ENCODE measurements at regions not wholly inside any gene's neighbourhood (a gene's known extent, or its start where the extent isn't known, plus 50 kb on each side); places are given as distances from the start of the nearest gene placed in this dataset.

DNA sequence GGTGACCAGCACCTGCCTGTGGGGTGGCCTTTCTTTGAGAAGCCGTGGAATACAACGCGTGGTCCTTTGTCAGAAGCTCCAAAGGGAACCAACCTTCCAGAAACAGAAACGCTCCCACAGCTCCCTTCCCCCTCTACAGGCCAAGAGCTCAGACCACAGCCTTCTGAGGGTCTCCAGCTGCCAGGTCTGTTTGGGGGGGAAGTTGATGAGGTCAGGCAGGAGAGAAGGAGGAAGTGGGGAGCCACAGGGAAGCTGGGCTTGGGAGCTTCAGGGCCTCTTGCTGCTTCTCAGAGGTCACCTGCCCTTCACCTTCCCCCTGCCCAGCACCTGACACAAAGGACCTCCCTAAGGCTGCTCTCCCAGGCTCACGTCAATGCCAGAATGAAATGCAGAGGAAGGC is 287.7 kb upstream of the ID2 start:
- no peak overlapping the region for H2AFZ ChIP-seq (ENCODE audit: low read depth, low read length, poor library complexity, severe bottlenecking)
- no peak for TF ChIP-seq JUND (IDR thresholded peaks at IDR 0.05)
- TF ChIP-seq POLR2A (IDR thresholded peaks at IDR 0.05; ENCODE audit: borderline replicate concordance, extremely low read depth, insufficient read depth, insufficient read length) = no peak
- no peak for TF ChIP-seq SIN3A (IDR thresholded peaks at IDR 0.05; ENCODE audit: low read depth)
- no peak for TF ChIP-seq SRF (IDR thresholded peaks at IDR 0.05; ENCODE audit: low read depth)
- H3K4me1 ChIP-seq (ENCODE audit: control insufficient read depth in 1 of 2, insufficient read depth in 2 of 2, low read length in 2 of 2) = 0 out of 4 replicates have a peak, but pooled peaks cover 0 to 3% of the 10 kb centered on the region in 2 experiments
- no peaks in the 10 kb centered on the region for H3K27me3 ChIP-seq (ENCODE audit: insufficient read depth, low read length)
- no peak overlapping the region for H3K4me2 ChIP-seq (ENCODE audit: low read length)
- H3K4me3 ChIP-seq (replicated peaks in 1 of 2; ENCODE audit: low read depth in 1 of 2, low read length in 2 of 2) = no peak overlapping the region
- intact Hi-C loops (cut with micrococcal nuclease) = no loop called here
- no peaks in the 10 kb centered on the region for H4K20me1 ChIP-seq (ENCODE audit: insufficient read depth)
- peaks cover 0 to 4% of the 10 kb centered on the region in 2 experiments; a peak in 1 of 4 replicates for H3K9me3 ChIP-seq (ENCODE audit: control insufficient read depth in 1 of 2, insufficient read depth in 1 of 2, low read depth in 1 of 2, low read length in 2 of 2)
- DNase-seq (ENCODE audit: low read depth, low spot score) (no peak), ATAC-seq (no peak)
- no peak overlapping the region for H3K9ac ChIP-seq (ENCODE audit: low read length)
- ChIA-PET POLR2A (no interaction called here), CTCF (no interaction called here), RAD21 (ENCODE audit: low non-redundant PET in 1 of 2, low total read pairs in 2 of 2, uncharacterized antibody in 2 of 2, unreplicated experiment in 2 of 2) (no interaction called here)
- no TSS peak for BruUV-seq (replicated peaks)
- H3K27ac ChIP-seq (ENCODE audit: low read depth, low read length) = no peak overlapping the region
- no peaks in the 10 kb centered on the region for H3K79me2 ChIP-seq (ENCODE audit: insufficient read depth, low read length)
- no peaks in the 10 kb centered on the region for H3K36me3 ChIP-seq (ENCODE audit: control insufficient read depth in 1 of 2, insufficient read depth in 2 of 2, low read length in 2 of 2)
- H3K9me2 ChIP-seq (ENCODE audit: insufficient read depth) = no peaks in the 10 kb centered on the region

DNA sequence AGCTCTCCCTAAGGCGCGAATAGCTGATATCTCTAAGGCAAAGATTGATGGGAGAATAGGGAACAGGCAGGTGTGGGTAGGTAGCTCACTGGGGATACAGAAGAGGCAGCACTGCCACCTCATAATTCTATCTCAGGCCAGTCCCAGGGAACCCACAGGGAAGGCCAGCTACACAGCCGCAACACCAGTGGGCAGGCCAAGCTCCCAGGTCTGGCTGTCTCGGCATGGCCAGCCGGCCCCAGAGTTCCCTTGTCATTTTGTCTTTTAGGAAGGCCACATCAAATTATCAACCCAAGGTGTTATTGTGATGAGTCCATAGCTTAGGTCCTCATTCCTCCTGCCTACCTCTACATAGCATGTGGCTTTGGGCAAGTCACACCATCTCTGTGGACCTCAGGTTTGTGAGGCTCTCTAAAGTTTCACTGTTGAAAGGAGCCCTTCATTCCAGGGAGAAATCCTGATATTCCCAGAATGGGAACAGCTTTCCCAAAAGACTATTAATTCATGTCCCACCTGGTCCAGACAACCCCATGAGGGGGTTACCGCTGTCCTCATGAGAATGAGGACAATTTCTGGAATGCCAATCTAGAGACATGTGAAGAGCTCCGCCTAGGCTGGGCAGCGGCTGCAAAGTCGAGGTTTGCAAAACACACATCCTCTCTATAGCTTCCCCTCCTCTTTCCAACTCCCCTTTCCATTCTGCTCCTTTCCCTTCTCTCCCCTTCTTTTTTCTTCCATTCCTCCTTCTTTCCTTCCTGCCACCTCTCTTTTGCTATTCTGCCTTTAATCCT is 287.1 kb upstream of the ID2 start:
- no peak overlapping the region for H3K9ac ChIP-seq (ENCODE audit: low read length)
- H3K4me3 ChIP-seq (replicated peaks in 1 of 2; ENCODE audit: low read depth in 1 of 2, low read length in 2 of 2) = no peak overlapping the region
- no peak overlapping the region for H2AFZ ChIP-seq (ENCODE audit: low read depth, low read length, poor library complexity, severe bottlenecking)
- intact Hi-C loops (cut with micrococcal nuclease) = no loop called here
- no peaks in the 10 kb centered on the region for H3K4me1 ChIP-seq (ENCODE audit: control insufficient read depth in 1 of 2, insufficient read depth in 2 of 2, low read length in 2 of 2)
- H3K9me3 ChIP-seq (ENCODE audit: control insufficient read depth in 1 of 2, insufficient read depth in 1 of 2, low read depth in 1 of 2, low read length in 2 of 2) = peaks cover 0 to 4% of the 10 kb centered on the region in 2 experiments; a peak in 1 of 4 replicates
- H3K4me2 ChIP-seq (ENCODE audit: low read length) = no peak overlapping the region
- CTCF ChIA-PET = no interaction called here
- RAD21 ChIA-PET (ENCODE audit: low non-redundant PET in 1 of 2, low total read pairs in 2 of 2, uncharacterized antibody in 2 of 2, unreplicated experiment in 2 of 2) = no interaction called here
- H3K27me3 ChIP-seq (ENCODE audit: insufficient read depth, low read length) = no peaks in the 10 kb centered on the region
- H3K9me2 ChIP-seq (ENCODE audit: insufficient read depth) = no peaks in the 10 kb centered on the region
- H3K79me2 ChIP-seq (ENCODE audit: insufficient read depth, low read length) = no peaks in the 10 kb centered on the region
- no peak overlapping the region for H3K27ac ChIP-seq (ENCODE audit: low read depth, low read length)
- ATAC-seq (no peak), DNase-seq (ENCODE audit: low read depth, low spot score) (no peak)
- POLR2A ChIA-PET = no interaction called here
- H3K36me3 ChIP-seq (ENCODE audit: control insufficient read depth in 1 of 2, insufficient read depth in 2 of 2, low read length in 2 of 2) = no peaks in the 10 kb centered on the region
- BruUV-seq (replicated peaks) = no TSS peak
- no peaks in the 10 kb centered on the region for H4K20me1 ChIP-seq (ENCODE audit: insufficient read depth)
- TF ChIP-seq EZH2 (IDR thresholded peaks at IDR 0.05) (no peak), RAD21 (IDR thresholded peaks at IDR 0.05; ENCODE audit: low read depth) (no peak), MAX (IDR thresholded peaks at IDR 0.05) (no peak), TCF7L2 (IDR thresholded peaks at IDR 0.05; ENCODE audit: borderline replicate concordance, extremely low read depth, insufficient read depth, insufficient read length) (no peak), SRF (IDR thresholded peaks at IDR 0.05; ENCODE audit: low read depth) (no peak), SP1 (IDR thresholded peaks at IDR 0.05; ENCODE audit: low read depth) (no peak), ELF1 (IDR thresholded peaks at IDR 0.05; ENCODE audit: borderline replicate concordance, low read depth) (no peak), CEBPB (IDR thresholded peaks at IDR 0.05; ENCODE audit: low read depth) (no peak), JUND (IDR thresholded peaks at IDR 0.05) (no peak), ZNF274 (IDR thresholded peaks at IDR 0.05; ENCODE audit: low read depth, low read length) (no peak), CBX3 (IDR thresholded peaks at IDR 0.05; ENCODE audit: low read depth) (no peak), YY1 (IDR thresholded peaks at IDR 0.05; ENCODE audit: extremely low read depth, insufficient replicate concordance, low read depth, low read length) (no peak), ZFX (IDR thresholded peaks at IDR 0.05) (no peak), FOSL1 (IDR thresholded peaks at IDR 0.05; ENCODE audit: low read depth) (no peak), SIN3A (IDR thresholded peaks at IDR 0.05; ENCODE audit: low read depth) (no peak)
- TF ChIP-seq, protein P1, sequence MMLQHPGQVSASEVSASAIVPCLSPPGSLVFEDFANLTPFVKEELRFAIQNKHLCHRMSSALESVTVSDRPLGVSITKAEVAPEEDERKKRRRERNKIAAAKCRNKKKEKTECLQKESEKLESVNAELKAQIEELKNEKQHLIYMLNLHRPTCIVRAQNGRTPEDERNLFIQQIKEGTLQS (IDR thresholded peaks at IDR 0.05) = no peak
- TF ChIP-seq, protein P2, sequence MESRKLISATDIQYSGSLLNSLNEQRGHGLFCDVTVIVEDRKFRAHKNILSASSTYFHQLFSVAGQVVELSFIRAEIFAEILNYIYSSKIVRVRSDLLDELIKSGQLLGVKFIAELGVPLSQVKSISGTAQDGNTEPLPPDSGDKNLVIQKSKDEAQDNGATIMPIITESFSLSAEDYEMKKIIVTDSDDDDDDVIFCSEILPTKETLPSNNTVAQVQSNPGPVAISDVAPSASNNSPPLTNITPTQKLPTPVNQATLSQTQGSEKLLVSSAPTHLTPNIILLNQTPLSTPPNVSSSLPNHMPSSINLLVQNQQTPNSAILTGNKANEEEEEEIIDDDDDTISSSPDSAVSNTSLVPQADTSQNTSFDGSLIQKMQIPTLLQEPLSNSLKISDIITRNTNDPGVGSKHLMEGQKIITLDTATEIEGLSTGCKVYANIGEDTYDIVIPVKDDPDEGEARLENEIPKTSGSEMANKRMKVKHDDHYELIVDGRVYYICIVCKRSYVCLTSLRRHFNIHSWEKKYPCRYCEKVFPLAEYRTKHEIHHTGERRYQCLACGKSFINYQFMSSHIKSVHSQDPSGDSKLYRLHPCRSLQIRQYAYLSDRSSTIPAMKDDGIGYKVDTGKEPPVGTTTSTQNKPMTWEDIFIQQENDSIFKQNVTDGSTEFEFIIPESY (IDR thresholded peaks at IDR 0.05; ENCODE audit: extremely low read depth, insufficient replicate concordance, low read length) = no peak
